GM19324 (cell line): ENCODE measurements at regions not wholly inside any gene's neighbourhood (a gene's known extent, or its start where the extent isn't known, plus 50 kb on each side); places are given as distances from the start of the nearest gene placed in this dataset.
A peak's percentile ranks its signal among the peaks of the same experiment; 100 is the strongest.
"Not testable (repeated sequence)": the region's sequence is repeated elsewhere in the genome, so short reads cannot be mapped to it uniquely, and the experiment has no call there.

Experiments used
- ATAC-seq: cut with Tn5 transposase; IDR thresholded peaks from one replicate; pipeline ENCODE4 v1.9.1; 2021; ENCODE audit warnings: mild to moderate bottlenecking, moderate library complexity; ENCODE audit not compliant: unreplicated experiment, low FRiP score

DNA sequence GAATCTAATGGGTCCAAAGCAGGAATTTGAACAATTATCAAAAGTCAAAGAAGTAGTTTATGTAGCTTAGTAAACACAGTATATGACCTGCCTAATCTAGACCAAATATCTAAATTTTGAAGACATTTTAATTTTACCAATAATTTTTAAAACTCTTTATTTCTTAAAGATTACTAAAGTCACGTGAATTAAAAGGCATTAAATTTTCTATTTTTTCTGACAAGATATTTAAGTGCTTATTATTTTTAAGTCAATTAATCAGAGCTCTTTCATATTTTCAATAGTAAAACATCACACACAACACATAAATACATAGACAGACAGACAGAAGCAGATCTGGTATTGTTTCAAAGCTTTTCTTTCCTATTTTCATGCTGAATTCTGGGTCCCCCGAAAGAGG lies 89.5 kb downstream of the ZNF467 start:
- ATAC-seq, result no peak

DNA sequence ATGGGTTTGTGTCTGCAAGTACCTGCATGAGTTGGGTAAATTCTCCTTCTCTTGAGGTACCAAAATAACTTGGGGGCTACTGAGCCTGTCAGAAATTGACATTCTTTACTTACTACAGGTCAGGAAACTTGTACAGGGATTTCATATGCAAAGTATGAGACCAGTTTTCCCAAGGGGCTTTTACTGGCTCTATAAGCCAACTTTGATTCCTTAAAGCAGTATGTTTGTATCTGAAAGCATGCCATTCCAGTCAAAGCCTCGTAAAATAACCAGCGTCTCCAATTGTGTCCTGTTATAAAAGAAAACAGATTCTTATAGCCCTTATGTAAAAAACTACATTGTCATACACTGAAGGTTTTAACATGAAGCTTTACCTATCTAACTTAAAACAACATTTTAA lies 90.2 kb downstream of the ZNF467 start:
- ATAC-seq, result no peak

- no peak for ATAC-seq
These were observed 91.3 kb downstream of the ZNF467 start for GRCh38 chr7:149682038-149682437.

- no peak for ATAC-seq
These were observed 92.1 kb downstream of the ZNF467 start for GRCh38 chr7:149681274-149681673.

DNA sequence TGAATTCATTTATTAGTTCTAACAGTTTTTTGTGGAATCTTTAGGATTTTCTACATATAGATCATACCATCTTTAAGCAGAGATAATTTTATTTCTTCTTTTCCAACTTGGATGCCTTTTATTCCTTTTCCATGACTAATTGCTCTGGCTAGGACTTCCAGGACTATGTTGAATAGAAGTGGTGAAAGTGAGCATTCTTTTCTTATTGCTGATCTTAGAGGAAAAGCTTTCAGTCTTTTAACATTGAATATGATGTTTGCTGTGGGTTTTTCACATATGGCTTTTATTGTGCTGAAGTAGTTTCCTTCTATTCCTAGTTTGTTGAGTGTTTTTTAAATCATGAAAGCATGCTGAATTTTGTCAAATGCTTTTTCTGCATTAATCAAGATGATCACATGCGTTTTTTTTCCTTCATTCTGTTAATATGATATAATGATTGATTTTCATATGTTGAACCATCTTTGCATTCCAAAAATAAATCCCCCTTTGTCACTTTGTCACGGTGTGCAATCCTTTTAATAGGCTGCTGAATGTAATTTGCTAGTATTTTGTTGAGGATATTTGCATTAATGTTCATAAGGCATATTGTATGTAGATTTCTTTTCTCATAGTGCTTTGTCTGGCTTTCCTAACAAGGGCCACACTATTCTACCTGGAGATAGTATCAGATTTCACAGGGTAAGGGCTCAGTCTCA lies 92.9 kb downstream of the ZNF467 start:
- ATAC-seq, result no peak

DNA sequence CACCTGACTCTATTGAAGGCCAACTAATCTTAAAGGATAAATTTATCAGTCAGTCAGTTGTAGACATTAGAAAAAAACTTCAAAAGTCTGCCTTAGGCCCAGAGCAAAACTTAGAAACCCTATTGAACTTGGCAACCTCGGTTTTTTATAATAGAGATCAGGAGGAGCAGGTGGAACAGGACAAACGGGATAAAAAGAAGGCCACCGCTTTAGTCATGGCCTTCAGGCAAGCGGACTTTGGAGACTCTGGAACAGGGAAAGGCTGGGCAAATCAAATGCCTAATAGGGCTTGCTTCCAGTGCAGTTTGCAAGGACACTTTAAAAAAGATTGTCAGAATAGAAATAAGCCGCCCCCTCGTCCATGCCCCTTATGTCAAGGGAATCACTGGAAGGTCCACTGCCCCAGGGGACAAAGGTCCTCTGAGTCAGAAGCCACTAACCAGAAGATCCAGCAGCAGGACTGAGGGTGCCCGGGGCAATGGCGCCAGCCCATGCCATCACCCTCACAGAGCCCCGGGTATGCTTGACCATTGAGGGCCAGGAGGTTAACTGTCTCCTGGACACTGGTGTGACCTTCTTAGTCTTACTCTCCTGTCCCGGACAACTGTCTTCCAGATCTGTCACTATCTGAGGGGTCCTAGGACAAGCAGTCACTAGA lies 98.5 kb downstream of the ZNF467 start:
- not testable (repeated sequence) for ATAC-seq

GRCh38 chr7:149673006-149673405 lies 100.4 kb downstream of the ZNF467 start:
- no peak for ATAC-seq

- no peak for ATAC-seq
These were observed 103.1 kb downstream of the ZNF467 start for GRCh38 chr7:149670288-149670687.

GRCh38 chr7:149669121-149669818 lies 104.1 kb downstream of the ZNF467 start:
- no peak for ATAC-seq

GRCh38 chr7:149666360-149666945 lies 106.9 kb downstream of the ZNF467 start:
- no peak for ATAC-seq

DNA sequence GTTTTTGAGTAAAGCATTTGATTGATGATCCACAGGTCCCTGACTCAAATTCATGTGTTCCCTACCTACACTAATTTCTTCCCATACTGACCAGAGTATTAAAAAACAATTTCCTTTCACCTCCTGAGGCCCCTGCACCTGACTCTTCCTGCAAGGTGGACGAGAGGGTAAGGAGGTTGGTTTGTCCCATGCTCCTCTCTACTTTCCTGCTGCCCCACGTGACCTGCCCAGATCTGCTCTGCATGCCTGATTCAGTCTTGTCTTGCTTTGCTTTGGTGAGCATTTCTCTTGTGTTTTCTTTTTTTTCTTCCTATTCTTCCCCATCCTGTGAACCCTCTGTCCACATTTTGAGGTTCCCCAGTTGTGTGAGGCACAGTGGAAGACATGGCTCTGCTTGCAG lies 107.8 kb downstream of the ZNF467 start:
- ATAC-seq, result not testable (repeated sequence)

DNA sequence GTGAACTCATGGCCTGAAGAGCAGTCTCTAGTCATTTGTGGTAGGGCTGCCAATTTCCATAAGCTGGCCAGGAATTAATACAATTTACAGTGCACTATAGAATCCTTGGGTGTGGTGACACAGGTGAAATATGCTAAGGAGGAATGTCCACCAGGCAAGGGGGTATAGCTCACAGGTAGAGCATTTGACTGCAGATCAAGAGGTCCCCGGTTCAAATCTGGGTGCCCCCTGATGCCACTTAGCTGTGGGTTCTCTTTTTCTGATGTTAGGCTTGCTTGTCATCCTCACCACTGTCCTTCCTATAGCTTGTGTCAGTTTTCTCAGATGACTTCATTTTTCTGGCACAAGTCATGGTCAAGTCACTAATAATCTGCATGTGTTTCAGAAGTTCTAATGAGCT lies 108.7 kb downstream of the ZNF467 start:
- ATAC-seq, result no peak

- ATAC-seq, result no peak
These were observed 109.2 kb downstream of the ZNF467 start for GRCh38 chr7:149664176-149664575.

DNA sequence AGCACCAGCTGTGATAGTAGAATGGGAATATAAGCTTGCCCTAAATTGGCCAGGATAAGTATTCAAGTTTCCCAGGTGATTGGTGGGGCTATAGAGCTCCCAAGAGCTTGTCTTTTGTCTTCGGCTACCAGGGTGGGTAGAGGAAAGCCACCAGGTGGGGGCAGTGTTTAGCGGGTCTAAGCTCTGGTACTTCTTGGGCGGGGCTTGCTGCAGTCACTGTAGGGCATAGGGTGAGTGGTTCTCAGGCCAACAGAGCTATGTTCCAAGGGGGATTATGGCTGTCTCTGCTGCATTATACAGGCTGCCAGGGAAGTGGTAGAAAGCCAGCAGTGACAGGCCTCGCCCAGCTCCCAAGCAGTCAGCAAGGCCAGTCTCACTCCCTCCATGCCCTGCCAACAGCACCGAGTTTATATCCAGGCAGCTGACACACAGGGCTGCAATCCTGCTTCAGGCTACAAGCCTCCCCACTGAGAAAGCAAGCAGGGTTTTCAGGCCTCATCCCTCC lies 110.7 kb downstream of the ZNF467 start:
- ATAC-seq, result peak; percentile 88

DNA sequence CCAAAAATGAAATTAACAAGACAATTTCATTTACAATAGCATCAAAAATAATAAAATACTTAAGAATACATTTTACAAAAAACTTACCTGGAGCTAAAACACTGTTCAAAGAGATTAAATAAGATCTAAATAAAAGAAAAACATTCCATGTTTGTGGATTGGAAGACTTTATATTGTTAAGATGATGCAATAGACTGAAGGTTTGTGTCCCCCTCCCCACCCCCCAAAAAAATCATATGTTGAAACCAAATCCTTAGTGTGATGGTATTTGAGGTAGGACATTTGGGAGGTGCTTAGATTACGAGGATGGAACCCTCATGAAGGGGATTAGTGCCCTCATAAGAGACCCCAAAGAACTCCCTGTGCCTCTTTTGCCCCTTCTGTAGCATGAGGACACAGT lies 117.6 kb downstream of the ZNF467 start:
- ATAC-seq, result no peak

GRCh38 chr7:149654588-149654987 lies 118.8 kb downstream of the ZNF467 start:
- ATAC-seq, result no peak

DNA sequence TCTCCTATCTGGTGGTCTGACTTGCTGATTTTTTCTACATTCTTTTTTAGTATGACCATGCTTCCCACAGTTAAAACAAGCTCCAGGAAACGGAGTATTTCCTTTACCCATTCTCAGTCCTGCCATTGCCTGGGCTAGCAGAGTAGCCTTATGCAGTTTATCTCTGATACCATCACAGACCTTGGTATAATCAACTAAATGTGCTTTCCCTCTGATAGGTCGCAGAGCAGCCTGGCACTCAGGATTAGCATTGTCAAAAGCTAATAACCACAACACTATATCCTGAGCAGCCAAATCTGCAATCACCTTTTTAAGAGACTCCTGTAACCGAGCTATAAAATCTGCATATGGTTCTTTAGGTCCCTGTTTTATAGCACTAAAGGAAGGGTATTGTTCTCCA lies 123.2 kb downstream of the ZNF467 start:
- ATAC-seq, result not testable (repeated sequence)

GRCh38 chr7:149644754-149645153 lies 128.6 kb downstream of the ZNF467 start:
- ATAC-seq, result no peak

GRCh38 chr7:149642589-149642988 lies 130.8 kb downstream of the ZNF467 start:
- ATAC-seq, result no peak

DNA sequence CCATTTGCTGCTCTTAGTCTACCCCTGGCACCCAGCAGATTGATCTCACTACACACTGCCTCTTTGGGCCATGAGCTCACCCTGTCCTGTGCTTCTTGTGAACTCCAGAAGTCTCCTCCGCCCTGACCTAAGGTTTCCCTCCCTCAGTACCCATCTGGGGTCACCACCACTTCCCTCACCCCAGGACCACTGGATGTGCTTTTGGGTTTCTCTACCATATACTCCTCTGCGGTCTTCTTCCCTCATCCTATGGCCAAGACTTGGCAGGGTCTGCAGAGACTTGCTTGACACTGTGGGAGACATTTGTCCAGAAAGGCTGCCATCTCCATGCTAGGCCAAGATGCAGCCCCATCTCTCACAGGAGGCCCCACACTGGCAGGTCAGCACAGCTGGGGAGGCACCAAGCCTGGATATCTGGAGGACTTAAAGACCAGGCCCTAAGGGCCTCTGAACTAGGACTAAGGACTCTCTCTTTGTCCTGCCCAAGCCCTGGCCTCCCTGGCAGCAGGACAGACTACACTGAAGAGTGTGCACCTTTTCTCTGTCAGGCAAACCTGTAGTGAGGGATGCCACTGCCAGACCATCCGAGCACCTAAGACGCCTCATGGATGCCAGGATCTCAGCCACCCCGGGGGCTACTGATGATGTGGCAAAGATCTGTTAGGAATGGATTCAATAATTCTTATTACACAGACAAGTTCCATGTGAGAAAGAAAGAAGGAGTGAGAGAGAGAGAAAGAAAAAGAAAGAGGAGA lies 134.6 kb downstream of the ZNF467 start:
- ATAC-seq, result no peak
